HG03039 (cell line): ENCODE measurements at regions not wholly inside any gene's neighbourhood (a gene's known extent, or its start where the extent isn't known, plus 50 kb on each side); places are given as distances from the start of the nearest gene placed in this dataset.

ENCODE experiments used
- ATAC-seq: cut with Tn5 transposase; IDR thresholded peaks from one replicate; pipeline ENCODE4 v1.9.1; 2021; ENCODE audit warnings: mild to moderate bottlenecking, moderate library complexity; ENCODE audit not compliant: unreplicated experiment

GRCh38 chr5:31100047-31100575 is 93.4 kb upstream of the CDH6 start:
- ATAC-seq, result no peak

- no peak for ATAC-seq
Measured at GRCh38 chr5:31098811-31099210, 94.7 kb upstream of the CDH6 start.

GRCh38 chr5:31097851-31098250 is 95.6 kb upstream of the CDH6 start:
- no peak for ATAC-seq

GRCh38 chr5:31096238-31096865 is 97.1 kb upstream of the CDH6 start:
- ATAC-seq, result no peak

- ATAC-seq, result no peak
Measured at GRCh38 chr5:31095796-31096195, 97.7 kb upstream of the CDH6 start.

- no peak for ATAC-seq
Measured at GRCh38 chr5:31091501-31091900, 102.0 kb upstream of the CDH6 start.

- no peak for ATAC-seq
Measured at GRCh38 chr5:31090467-31090866, 103.0 kb upstream of the CDH6 start.

GRCh38 chr5:31086839-31087415 is 106.6 kb upstream of the CDH6 start:
- no peak for ATAC-seq

- no peak for ATAC-seq
Measured at GRCh38 chr5:31084871-31085270, 108.6 kb upstream of the CDH6 start.

- no peak for ATAC-seq
Measured at GRCh38 chr5:31083364-31083763, 110.1 kb upstream of the CDH6 start.

- ATAC-seq, result no peak
Measured at GRCh38 chr5:31079668-31080067, 113.8 kb upstream of the CDH6 start.

GRCh38 chr5:31078956-31079355 is 114.5 kb upstream of the CDH6 start:
- ATAC-seq, result no peak

- ATAC-seq, result no peak
Measured at GRCh38 chr5:31075981-31076380, 117.5 kb upstream of the CDH6 start.

GRCh38 chr5:31068287-31068686 is 125.2 kb upstream of the CDH6 start:
- no peak for ATAC-seq

- no peak for ATAC-seq
Measured at GRCh38 chr5:31066655-31067328, 126.7 kb upstream of the CDH6 start.

GRCh38 chr5:31064215-31064614 is 129.3 kb upstream of the CDH6 start:
- no peak for ATAC-seq

- no peak for ATAC-seq
Measured at GRCh38 chr5:31062902-31063580, 130.4 kb upstream of the CDH6 start.

GRCh38 chr5:31059889-31060288 is 133.6 kb upstream of the CDH6 start:
- ATAC-seq, result no peak

GRCh38 chr5:31054453-31054852 is 139.0 kb upstream of the CDH6 start:
- no peak for ATAC-seq

- ATAC-seq, result no peak
Measured at GRCh38 chr5:31052937-31053658, 140.4 kb upstream of the CDH6 start.

- no peak for ATAC-seq
Measured at GRCh38 chr5:31051316-31051715, 142.2 kb upstream of the CDH6 start.
